H7 (cell line): ENCODE measurements at regions not wholly inside any gene's neighbourhood (a gene's known extent, or its start where the extent isn't known, plus 50 kb on each side); places are given as distances from the start of the nearest gene placed in this dataset.

ENCODE experiments used
- DNase-seq: peaks from one replicate; pipeline ENCODE4 v3.0.0; 2012
- H3K27me3 ChIP-seq: 2 replicates; pipeline ENCODE4 v1.6.0; 2011; ENCODE audit warnings: mild to moderate bottlenecking, low read length; ENCODE audit not compliant: control insufficient read depth, insufficient read depth
- H3K36me3 ChIP-seq: replicated peaks from 2 replicates; pipeline ENCODE4 v1.5.1; 2011; ENCODE audit warnings: low read length; ENCODE audit not compliant: control insufficient read depth, insufficient read depth
- H3K4me3 ChIP-seq: 2 replicates; pipeline ENCODE4 v1.5.1; 2011; ENCODE audit warnings: low read depth, mild to moderate bottlenecking, control low read depth, low read length, moderate library complexity; ENCODE audit not compliant: insufficient read depth

DNA sequence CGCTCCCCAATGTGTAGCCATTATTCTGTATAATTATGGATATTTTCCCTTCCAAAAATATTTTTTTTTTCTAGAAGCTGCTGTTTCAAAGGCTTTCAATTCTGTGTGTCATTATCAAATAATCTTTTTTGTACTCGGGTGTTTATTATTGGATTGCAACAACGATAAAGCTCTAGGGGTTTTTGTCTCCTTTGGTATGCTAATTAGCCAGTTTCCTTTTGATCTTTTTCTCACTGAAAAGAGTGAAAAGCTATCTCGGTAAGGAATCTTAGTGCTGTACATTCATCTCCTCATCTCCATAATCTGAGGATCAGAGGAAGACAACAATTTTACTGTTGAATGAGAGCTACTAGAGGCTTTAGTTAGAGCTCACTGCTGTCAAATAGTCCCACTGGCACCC, 136.6 kb downstream of the OLFM4 start:
- Histone ChIP-seq H3K4me3 (no peak overlapping the region), H3K36me3 (no peaks in the 10 kb centered on the region), H3K27me3 (no peaks in the 10 kb centered on the region; the same call in 1 of the 2 replicates)
- no peak for DNase-seq

GRCh38 chr13:53167561-53167960, 138.9 kb downstream of the OLFM4 start:
- no peaks in the 10 kb centered on the region; the same call in 1 of the 2 replicates for H3K27me3 ChIP-seq
- DNase-seq, result no peak
- no peak overlapping the region for H3K4me3 ChIP-seq
- no peaks in the 10 kb centered on the region for H3K36me3 ChIP-seq

DNA sequence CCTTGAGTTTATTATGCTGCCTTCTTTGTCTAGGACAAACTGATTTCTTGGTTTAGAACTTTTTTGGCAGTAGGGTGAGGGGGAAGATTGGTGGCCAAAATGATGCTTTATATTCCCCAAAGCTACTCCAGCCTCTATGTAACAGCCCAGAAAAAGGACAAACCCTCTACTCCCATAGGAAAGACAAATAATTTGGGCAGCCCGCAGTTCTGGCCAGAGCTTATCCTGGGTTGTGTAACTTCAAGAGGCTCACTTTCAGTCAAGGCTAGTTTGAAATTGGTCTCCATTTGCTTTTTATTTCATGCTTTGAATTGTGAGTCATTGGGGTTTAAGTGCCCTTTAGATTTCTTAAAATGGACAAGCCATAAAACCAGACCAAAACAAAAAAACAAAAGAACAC, 142.3 kb downstream of the OLFM4 start:
- no peak for DNase-seq
- no peaks in the 10 kb centered on the region for H3K36me3 ChIP-seq
- no peaks in the 10 kb centered on the region; the same call in 1 of the 2 replicates for H3K27me3 ChIP-seq
- no peak overlapping the region for H3K4me3 ChIP-seq

GRCh38 chr13:53174545-53174944, 145.9 kb downstream of the OLFM4 start:
- Histone ChIP-seq H3K27me3 (no peaks in the 10 kb centered on the region), H3K4me3 (no peak overlapping the region), H3K36me3 (no peaks in the 10 kb centered on the region)
- no peak for DNase-seq

- DNase-seq, result no peak
- no peaks in the 10 kb centered on the region for H3K36me3 ChIP-seq
- H3K27me3 ChIP-seq, result no peaks in the 10 kb centered on the region
- H3K4me3 ChIP-seq, result no peak overlapping the region
Observed at GRCh38 chr13:53180684-53181083, 152.1 kb downstream of the OLFM4 start.

DNA sequence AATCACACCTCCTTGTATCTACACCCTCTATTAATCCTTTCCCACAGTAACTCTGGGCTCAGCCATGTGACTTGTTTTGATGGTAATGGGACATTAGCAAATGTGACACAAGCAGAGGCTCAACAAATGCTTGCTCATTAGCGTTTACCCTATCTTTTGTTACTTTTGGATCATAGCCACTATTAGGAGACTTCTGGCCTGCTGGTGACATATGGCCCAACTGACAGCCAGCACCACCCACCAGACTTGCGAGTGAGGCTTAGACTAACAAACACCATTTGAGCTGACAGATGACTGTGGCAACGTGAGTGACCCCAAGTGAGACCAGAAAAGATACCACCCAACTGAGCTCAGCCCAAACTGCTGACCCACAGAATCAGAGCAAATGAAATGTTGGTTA, 154.1 kb downstream of the OLFM4 start:
- H3K36me3 ChIP-seq, result no peaks in the 10 kb centered on the region
- no peaks in the 10 kb centered on the region for H3K27me3 ChIP-seq
- H3K4me3 ChIP-seq, result no peak overlapping the region
- DNase-seq, result no peak

GRCh38 chr13:53188120-53188519, 159.5 kb downstream of the OLFM4 start:
- H3K27me3 ChIP-seq, result no peaks in the 10 kb centered on the region
- no peak for DNase-seq
- no peaks in the 10 kb centered on the region for H3K36me3 ChIP-seq
- no peak overlapping the region for H3K4me3 ChIP-seq

- Histone ChIP-seq H3K27me3 (no peaks in the 10 kb centered on the region), H3K4me3 (no peak overlapping the region), H3K36me3 (no peaks in the 10 kb centered on the region)
- DNase-seq, result no peak
Observed at GRCh38 chr13:53189162-53189561, 160.5 kb downstream of the OLFM4 start.

DNA sequence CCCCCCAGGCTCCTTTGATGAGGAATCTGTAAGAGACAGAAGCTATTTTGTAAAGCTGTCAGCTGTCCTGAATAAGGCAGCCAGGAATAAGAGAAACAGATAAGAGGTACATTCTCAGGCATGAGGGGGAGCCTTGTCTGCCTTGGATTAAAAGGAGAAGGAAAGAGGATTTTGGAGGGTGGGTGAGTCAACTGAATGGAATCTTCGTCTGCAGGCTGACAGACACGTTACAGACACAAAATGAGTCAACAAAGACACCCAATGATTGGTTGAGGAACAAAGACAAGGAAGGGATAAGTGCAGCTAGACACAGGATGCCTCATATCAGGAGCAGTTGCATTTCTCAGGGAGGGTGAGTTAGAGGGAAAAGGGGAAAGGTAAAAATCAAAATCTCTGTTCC, 162.5 kb downstream of the OLFM4 start:
- Histone ChIP-seq H3K36me3 (no peaks in the 10 kb centered on the region), H3K4me3 (no peak overlapping the region), H3K27me3 (no peaks in the 10 kb centered on the region)
- peak; percentile 52 for DNase-seq

DNA sequence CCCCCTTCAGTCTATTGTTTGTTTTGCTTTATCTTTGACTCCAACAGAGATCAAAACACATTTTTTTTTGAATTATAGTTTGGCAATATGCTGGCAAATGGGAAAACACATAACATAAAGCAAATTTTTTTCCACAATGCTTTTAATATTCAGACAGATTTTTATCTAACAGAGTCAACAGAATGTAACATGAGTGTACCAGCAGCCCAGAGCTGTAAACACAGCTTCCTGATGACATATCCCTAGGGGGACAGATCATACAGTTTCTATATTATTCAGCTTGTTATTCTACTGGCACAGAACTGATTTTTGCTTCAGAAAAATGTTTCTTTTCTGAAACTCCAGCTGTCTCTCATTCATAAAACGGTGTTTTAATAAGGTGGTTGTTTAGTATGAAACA, 168.8 kb downstream of the OLFM4 start:
- no peak for DNase-seq
- Histone ChIP-seq H3K27me3 (peaks cover 21% of the 10 kb centered on the region), H3K36me3 (no peaks in the 10 kb centered on the region), H3K4me3 (no peak overlapping the region)

DNA sequence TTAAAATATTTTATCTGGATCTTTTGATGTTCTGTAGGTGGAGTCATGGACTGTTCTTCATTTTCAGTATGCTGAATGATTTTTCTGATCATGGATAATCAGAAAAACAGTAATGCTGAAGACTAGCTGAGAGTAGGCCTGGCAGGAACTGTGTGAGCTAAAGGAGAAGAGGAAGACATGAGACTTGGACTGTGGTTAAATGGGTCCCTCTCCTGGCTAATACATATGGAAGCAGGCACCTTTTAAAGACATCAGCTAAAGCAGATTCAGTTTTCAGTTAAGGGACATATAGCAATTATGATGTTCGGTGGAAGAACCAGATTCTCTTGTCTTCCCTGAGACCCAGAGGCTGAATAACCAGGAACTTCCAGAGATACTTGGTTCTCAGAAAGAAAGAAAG, 169.4 kb downstream of the OLFM4 start:
- peak; percentile 40 for DNase-seq
- H3K27me3 ChIP-seq, result peaks cover 21% of the 10 kb centered on the region
- no peaks in the 10 kb centered on the region for H3K36me3 ChIP-seq
- no peak overlapping the region for H3K4me3 ChIP-seq

DNA sequence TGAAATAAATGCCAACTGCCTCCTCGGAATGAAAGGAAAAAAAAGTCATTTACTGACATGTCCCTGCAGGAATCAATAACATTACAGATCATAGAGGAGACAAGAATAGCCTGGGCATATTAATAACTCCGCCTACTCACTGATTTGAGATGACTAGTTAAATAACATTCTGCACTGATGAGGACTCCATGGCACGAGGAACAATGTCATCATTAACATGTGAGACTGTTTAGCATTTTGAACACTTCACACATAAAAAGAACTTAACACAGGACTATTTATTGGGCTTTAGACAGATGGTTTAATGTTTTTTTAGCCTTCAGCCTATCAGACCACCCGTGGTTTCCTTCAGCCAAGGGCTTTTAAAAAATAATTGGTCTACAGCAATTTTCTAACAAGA, 170.1 kb downstream of the OLFM4 start:
- Histone ChIP-seq H3K4me3 (no peak overlapping the region), H3K27me3 (peaks cover 21% of the 10 kb centered on the region), H3K36me3 (no peaks in the 10 kb centered on the region)
- no peak for DNase-seq

- peak; percentile 45 for DNase-seq
- H3K4me3 ChIP-seq, result no peak overlapping the region
Observed at GRCh38 chr13:53200075-53200474, 171.5 kb downstream of the OLFM4 start.

DNA sequence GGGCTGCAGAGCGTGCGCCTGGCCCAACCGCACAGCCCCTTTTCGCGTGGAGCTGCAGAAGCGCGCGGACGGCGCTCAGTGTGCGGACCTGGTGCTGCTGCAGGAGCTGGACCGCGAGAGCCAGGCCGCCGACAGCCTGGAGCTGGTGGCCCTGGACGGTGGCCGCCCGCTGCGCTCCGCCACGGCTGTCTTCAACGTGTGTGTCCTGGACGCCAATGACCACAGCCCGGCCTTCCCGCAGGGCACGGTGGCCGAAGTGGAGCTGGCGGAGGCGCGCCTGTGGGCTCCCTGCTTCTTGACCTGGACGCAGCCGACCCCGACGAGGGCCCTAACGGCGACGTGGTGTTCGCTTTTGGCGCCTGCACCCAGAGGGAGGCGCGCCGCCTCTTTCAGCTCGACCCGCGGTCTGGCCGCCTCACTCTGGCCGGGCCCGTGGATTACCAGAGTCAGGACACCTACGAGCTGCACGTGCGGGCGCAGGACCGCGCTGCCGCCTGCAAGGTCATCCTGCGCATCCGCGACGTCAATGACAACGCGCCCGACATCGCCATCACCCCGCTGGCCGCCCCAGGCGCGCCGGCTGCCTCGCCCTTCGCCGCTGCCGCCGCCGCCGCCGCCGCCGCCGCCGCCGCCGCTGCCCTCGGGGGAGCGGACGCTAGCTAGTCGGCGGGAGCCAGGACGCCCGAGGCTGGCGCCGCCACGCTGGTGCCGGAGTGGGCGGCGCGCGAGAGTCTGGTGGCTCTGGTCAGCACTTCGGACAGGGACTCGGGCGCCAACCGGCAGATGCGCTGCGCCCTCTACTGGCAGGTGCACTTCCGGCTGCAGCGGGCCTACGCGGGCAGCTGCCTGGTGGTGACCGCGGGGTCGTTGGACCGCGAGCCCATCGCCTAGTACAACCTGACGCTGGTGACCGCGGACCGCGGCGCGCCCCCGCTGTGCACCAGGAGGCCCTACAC, 172.2 kb downstream of the OLFM4 start:
- H3K27me3 ChIP-seq, result peaks cover 21% of the 10 kb centered on the region
- peak; percentile 94 for DNase-seq
- H3K36me3 ChIP-seq, result no peaks in the 10 kb centered on the region
- H3K4me3 ChIP-seq, result peak overlapping the region; percentile 46

More at GRCh38 chr13:53200075-53200474, 171.5 kb downstream of the OLFM4 start:
- Histone ChIP-seq H3K27me3 (peaks cover 21% of the 10 kb centered on the region), H3K36me3 (no peaks in the 10 kb centered on the region)

- Histone ChIP-seq H3K27me3 (peaks cover 21% of the 10 kb centered on the region), H3K36me3 (no peaks in the 10 kb centered on the region), H3K4me3 (peak overlapping the region; percentile 46; the same call in 1 of the 2 replicates)
- DNase-seq, result peak; percentile 64
Observed at GRCh38 chr13:53201454-53202225, 173.0 kb downstream of the OLFM4 start.
